HG02798 (cell line): ENCODE measurements at regions not wholly inside any gene's neighbourhood (a gene's known extent, or its start where the extent isn't known, plus 50 kb on each side); places are given as distances from the start of the nearest gene placed in this dataset.
"Not testable (repeated sequence)": the region's sequence is repeated elsewhere in the genome, so short reads cannot be mapped to it uniquely, and the experiment has no call there.

Experiments used
- ATAC-seq: cut with Tn5 transposase; IDR thresholded peaks from one replicate; pipeline ENCODE4 v1.9.1; 2021; ENCODE audit warnings: mild to moderate bottlenecking; ENCODE audit not compliant: unreplicated experiment, poor library complexity

- ATAC-seq = not testable (repeated sequence)
Observed at GRCh38 chr14:37784203-37784826, 188.9 kb downstream of the TTC6 start.

- ATAC-seq = not testable (repeated sequence)
Observed at GRCh38 chr14:37784827-37785223, 189.4 kb downstream of the TTC6 start.

GRCh38 chr14:37785298-37785697 is 189.9 kb downstream of the TTC6 start:
- ATAC-seq = not testable (repeated sequence)

GRCh38 chr14:37786114-37786625 is 190.7 kb downstream of the TTC6 start:
- ATAC-seq = not testable (repeated sequence)

- no peak for ATAC-seq
Observed at GRCh38 chr14:37787879-37788494, 192.6 kb downstream of the TTC6 start.

DNA sequence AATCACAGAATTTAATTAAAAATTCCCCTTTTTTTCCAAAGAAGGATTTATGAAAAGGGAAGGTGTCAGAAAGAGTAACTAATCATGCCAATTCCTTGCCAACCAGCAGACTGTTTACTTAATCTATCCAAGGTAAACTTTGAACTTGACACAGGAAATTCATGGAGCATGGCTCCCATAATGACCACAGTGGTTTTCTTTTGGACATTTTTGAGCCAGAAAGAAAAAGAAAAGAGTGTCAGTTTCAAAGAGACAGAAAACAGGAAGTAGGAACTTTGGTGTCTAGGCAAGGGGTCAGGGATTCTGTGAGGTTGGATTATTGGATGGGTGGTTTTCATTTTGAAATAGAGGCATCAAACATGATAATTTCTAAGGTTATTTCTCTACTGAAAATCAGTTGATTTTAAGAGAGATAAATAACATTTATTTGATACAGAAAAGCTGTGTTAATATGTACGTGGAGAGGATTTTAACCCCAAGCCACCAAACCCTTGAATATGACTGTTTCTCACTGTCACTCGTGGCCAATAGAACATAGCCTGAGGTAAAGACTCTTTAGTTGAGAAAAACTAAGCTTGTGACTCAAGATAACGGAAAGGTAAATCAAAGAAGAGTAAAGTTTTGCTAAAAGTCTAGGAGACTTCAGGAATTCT is 196.1 kb downstream of the TTC6 start:
- no peak for ATAC-seq

DNA sequence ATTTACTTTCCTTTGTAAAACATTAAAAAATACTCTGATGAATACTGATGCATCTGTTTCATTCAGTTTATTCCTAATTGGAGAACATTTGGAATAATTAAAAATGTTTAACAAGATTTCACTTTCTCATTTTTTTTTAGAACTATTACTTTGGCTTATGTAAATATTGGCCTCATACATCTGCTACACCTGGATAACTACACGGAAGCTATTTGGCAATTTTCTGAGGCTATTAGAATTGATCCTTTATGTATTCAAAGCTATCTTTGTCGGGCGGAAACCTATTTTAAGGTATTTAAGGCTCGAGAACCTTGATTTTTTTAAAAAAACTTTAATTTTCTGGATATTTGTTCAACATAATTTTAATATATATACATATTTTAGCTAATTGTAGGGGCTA is 196.7 kb downstream of the TTC6 start:
- ATAC-seq = no peak

DNA sequence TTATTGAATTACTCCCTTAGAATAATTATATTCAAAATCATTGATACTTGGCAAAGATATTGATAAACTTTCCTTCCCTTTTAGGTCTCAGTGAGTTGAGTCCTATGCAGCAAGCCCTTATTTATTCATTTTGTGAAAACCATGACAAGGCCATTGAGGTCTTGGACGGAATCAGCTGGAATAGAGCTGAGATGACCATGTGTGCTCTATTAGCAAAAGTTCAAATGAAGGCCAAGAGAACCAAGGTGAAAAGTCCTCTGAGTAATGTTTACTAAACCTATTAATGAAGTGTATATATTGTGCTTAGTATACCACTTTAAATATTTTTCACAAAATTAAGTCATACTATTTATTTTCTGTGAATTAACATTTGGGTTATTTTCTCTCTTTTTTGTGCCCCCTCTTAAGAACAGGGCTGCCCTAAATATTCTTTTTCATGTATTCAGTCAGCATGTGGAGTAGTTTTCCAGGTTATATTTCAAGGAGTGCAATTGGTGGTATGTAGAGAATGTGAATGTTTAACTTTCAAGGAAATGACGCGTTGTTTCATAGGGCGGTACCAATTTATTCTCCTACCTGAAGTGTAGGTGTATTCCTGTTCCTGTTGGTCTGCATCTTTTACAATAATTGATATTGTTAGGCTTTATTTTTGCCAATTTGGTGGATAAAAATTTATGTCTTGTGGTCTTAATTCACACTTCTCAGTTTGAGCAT is 201.4 kb downstream of the TTC6 start:
- no peak for ATAC-seq

GRCh38 chr14:37797675-37798074 is 202.2 kb downstream of the TTC6 start:
- ATAC-seq = no peak

DNA sequence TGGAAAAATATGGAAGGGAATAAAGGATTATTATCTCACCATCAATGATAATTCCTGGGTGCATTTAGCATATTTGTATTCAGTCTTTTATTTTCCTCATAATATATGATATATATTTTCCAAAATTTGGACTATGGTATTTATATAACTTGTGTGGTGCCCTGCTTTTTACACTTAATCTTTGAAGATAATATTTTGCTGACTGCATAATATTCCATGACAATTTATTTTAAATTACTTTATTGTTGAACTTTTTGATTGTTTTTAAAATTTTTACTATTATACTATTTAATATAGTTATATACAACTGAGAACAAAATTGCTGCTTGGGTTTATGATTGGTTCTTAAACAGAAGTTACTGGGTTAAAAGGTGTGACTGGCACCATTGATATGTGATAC is 212.3 kb downstream of the TTC6 start:
- ATAC-seq = no peak

- no peak for ATAC-seq
Observed at GRCh38 chr14:37810094-37810801, 214.8 kb downstream of the TTC6 start.

DNA sequence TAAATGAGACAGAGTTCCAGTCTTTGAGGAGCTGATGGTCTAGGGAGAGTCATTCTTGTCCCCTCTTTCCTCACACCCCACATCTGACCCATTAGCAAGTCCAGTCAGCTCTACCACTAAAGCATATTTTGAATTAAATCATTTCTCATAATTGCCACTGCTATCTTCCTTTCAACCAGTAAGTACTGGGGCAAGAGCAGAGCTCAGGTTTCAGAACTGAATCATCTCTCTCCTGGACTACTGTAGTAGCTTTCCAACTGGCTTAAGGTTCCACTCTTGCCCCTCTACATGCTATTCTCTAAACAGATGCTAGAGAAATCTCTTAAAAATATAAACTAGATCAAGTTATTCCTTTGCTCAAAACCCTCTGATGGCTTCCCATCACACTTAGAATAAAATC is 218.3 kb downstream of the TTC6 start:
- ATAC-seq = no peak

DNA sequence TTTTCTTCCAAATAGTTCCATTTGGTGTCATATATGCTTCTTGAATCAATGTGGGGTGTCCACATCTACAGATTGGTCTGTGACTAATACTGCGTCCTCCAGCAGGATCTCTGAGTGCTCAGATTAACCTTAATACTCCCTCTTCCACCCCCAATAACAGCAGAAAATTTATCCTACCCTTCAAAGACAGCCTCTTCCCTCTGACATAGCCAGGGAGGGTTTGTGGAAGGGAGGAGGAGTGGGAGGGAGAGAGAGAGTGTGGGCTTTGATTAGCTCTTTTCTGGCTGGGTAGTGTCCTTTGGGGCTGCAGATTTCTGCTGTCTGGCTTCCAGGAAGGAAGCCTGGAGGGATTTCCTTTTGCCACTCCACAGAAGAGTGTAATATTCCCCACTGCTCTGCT is 220.7 kb downstream of the TTC6 start:
- no peak for ATAC-seq

GRCh38 chr14:37816743-37817295 is 221.4 kb downstream of the TTC6 start:
- no peak for ATAC-seq

- no peak for ATAC-seq
Observed at GRCh38 chr14:37819155-37820015, 224.0 kb downstream of the TTC6 start.

- not testable (repeated sequence) for ATAC-seq
Observed at GRCh38 chr14:37820810-37821209, 225.4 kb downstream of the TTC6 start.

- ATAC-seq = no peak
Observed at GRCh38 chr14:37824939-37825712, 229.7 kb downstream of the TTC6 start.

- ATAC-seq = no peak
Observed at GRCh38 chr14:37826869-37827268, 231.4 kb downstream of the TTC6 start.
